Pancreas (tissue), 10 donors: ENCODE measurements at regions not wholly inside any gene's neighbourhood (a gene's known extent, or its start where the extent isn't known, plus 50 kb on each side); places are given as distances from the start of the nearest gene placed in this dataset.

Experiments
- ATAC-seq, 4 donors: fragments of 200-7000 bp; cut with Tn5 transposase; one replicate each; pipeline versions ENCODE4 v1.8.0 to v1.9.1; 2020; ENCODE audit warnings: mild to moderate bottlenecking in 4 of 4, moderate library complexity in 4 of 4
- DNase-seq, 6 donors: peaks; one replicate each; pipeline ENCODE4 v3.0.0-alpha.2; 2020
- FAIRE-seq: peaks from 2 replicates; lab custom pipeline; 2012; peaks lifted over from hg19 to GRCh38; lab: Jason Lieb, UNC
- H3K27ac ChIP-seq, 4 donors: fragments of 200-600 bp; sonication (generic); 1 replicate in 3 of 4; 2 replicates in 1 of 4; pipeline versions ENCODE4 v1.5.0 to v1.8.0; 2020
- H3K27me3 ChIP-seq, 4 donors: fragments of 200-600 bp; one replicate each; pipeline ENCODE4 v1.8.0; 2021
- H3K36me3 ChIP-seq, 3 donors: fragments of 200-600 bp; sonication (generic) in 1 of 3; one replicate each; pipeline versions ENCODE4 v1.5.0 to v1.8.0; 2020 to 2021
- H3K4me1 ChIP-seq, 3 donors: fragments of 200-600 bp; one replicate each; pipeline ENCODE4 v1.8.0; 2021
- H3K4me3 ChIP-seq, 4 donors: fragments of 200-600 bp; sonication (generic) in 2 of 4; one replicate each; pipeline versions ENCODE4 v1.5.0 to v1.8.0; 2020 to 2021
- H3K9me3 ChIP-seq, 4 donors: fragments of 200-600 bp; one replicate each; pipeline ENCODE4 v1.8.0; 2021
- CTCF ChIP-seq, 4 donors: fragments of 200-600 bp; sonication (generic) in 3 of 4; IDR thresholded peaks; one replicate each; pipeline versions ENCODE4 v1.5.0 to v1.8.0; 2021; ENCODE audit warnings: antibody characterized with exemption in 4 of 4
- WGBS, 2 donors: extraction: QIAGEN DNeasy Blood & Tissue Kit; methylation state at CpG; one replicate each; pipeline ENCODE4 v1.1.7; 2013; 5-methylcytosine and 5-hydroxymethylcytosine counted together
- intact Hi-C, 3 donors: fragments of 100-400 bp; cut with DNase I; formaldehyde crosslinking; loops; one replicate each; pipeline versions ENCODE4 v1.11.1 to v1.14.2; 2022
- donor health status: healthy with polysubstance abuse.
- donor health status: DM: no; HTN: no; CAD: no; lungs with moderate emphysema.
- donor health status: DM: no; HTN: no; CAD: no.
- donor health status: control.
- donor health status: control.
- donor health status: Bipolar disorder and iron deficiency.
- donor health status: DM: yes; HTN: yes; CAD: no.
- donor health status: DM: no; HTN: no; CAD: no.
- donor health status: DM: no; HTN: no; CAD: no.
- donor health status: DM: yes; HTN: yes; CAD: no.

DNA sequence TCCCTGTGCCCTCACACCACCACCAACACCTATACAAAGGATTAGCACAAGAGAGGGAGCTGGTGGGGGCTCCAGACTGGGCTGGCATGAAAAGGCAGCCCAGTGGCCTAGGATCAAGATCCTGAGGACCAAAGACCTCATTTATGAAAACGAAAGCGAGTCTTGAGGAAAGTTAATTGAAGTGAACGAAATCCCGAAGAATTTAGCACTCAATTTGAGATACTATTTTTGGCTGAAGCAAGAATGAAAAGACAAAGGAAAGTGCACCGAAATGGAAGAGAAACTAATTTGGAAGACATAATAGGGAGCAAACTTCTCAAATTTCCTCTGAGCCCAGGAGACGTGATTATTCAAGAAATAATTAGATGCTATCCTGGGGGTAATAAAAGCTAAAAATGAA, 68.7 kb upstream of the SLC6A11 start:
- TF ChIP-seq CTCF (IDR thresholded peaks at IDR 0.05): no peak
- WGBS, 2 donors: 59 to 71% methylated on average over 6 of the region's 6 CpGs
- Histone ChIP-seq H3K36me3 (no peaks in the 10 kb centered on the region), H3K9me3 (no peaks in the 10 kb centered on the region), H3K4me3 (no peak overlapping the region), H3K4me1 (no peaks in the 10 kb centered on the region), H3K27ac (no peak overlapping the region), H3K27me3 (peaks cover 0 to 6% (median 0%) of the 10 kb centered on the region in 4 donors)
- no peak for ATAC-seq
- no peak for FAIRE-seq
- intact Hi-C loops: loop anchor here in 1 of 3 donors (10.0 kb wide), 1 partner anchor 333 kb away; no protein-coding TSS in a partner anchor
- no peak for DNase-seq

DNA sequence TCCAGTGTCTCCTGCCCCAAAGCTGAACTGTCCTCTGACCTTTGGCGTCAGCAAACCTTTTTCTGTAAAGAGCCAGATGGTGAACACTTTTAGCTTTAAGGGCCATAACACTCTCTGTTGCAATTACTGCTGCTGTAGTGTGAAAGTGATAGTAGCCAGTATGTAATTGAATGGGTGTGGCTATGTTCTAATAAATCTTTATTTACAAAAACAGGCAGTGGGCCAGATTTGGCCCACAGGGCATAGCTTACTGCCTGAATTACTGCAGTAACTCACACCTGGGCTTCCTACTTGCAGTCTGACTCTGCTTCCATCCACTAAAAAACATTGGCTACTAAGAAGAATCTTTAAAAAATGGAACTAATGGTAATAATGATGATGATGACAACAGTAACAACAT, 68.0 kb upstream of the SLC6A11 start:
- Histone ChIP-seq H3K4me1 (no peaks in the 10 kb centered on the region), H3K36me3 (no peaks in the 10 kb centered on the region), H3K27me3 (peaks cover 0 to 6% (median 0%) of the 10 kb centered on the region in 4 donors), H3K27ac (no peak overlapping the region), H3K9me3 (no peaks in the 10 kb centered on the region), H3K4me3 (no peak overlapping the region)
- intact Hi-C loops: loop anchor here in 1 of 3 donors (10.0 kb wide), 1 partner anchor 333 kb away; no protein-coding TSS in a partner anchor
- DNase-seq (no peak), ATAC-seq (no peak), FAIRE-seq (no peak)
- WGBS, 2 donors: 36 to 42% methylated on average over 1 of the region's 1 CpG
- TF ChIP-seq CTCF (IDR thresholded peaks at IDR 0.05): no peak

- Histone ChIP-seq H3K27ac (no peak overlapping the region), H3K9me3 (no peaks in the 10 kb centered on the region), H3K4me3 (no peak overlapping the region), H3K36me3 (no peaks in the 10 kb centered on the region), H3K27me3 (peaks cover 0 to 6% (median 0%) of the 10 kb centered on the region in 4 donors), H3K4me1 (no peaks in the 10 kb centered on the region)
- peak in 3 of 4 donors; percentile 65 to 76 (median 65) for ATAC-seq
- peak in 3 of 6 donors; percentile 10 to 48 (median 34) for DNase-seq
- no peak for FAIRE-seq
- 5 to 7% methylated on average over 6 of the region's 6 CpGs for WGBS, 2 donors
- intact Hi-C loops: no loop called here
- no peak for TF ChIP-seq CTCF (IDR thresholded peaks at IDR 0.05)
Observed at GRCh38 chr3:10753964-10754363, 62.1 kb upstream of the SLC6A11 start.

DNA sequence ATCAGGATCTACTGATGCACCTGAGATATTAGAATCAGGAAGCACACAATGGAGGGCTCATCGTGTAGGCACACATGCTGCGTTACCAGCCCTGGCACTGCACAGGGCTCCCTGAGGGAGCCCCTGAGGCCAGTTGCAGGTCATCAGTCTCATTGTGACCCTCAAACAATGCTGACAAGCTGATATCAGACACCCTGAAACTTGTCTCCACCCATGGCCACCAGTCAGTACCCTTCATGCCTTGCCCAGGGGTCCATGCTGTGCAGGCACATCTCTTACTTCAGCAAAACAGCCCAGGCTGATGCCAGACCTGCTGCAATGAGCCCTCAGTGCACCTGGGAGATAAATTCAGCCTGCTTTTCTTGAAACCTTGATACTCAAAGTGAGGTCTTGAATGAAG, 59.5 kb upstream of the SLC6A11 start:
- no peaks in the 10 kb centered on the region for H3K36me3 ChIP-seq
- H3K9me3 ChIP-seq: no peaks in the 10 kb centered on the region
- no peak for TF ChIP-seq CTCF (IDR thresholded peaks at IDR 0.05)
- ATAC-seq (no peak), DNase-seq (no peak), FAIRE-seq (no peak)
- H3K27ac ChIP-seq: no peak overlapping the region
- H3K4me3 ChIP-seq: no peak overlapping the region
- WGBS, 2 donors: 45 to 64% methylated on average over 2 of the region's 2 CpGs
- no peaks in the 10 kb centered on the region for H3K4me1 ChIP-seq
- peaks cover 0 to 6% (median 0%) of the 10 kb centered on the region in 4 donors for H3K27me3 ChIP-seq
- intact Hi-C loops: no loop called here

DNA sequence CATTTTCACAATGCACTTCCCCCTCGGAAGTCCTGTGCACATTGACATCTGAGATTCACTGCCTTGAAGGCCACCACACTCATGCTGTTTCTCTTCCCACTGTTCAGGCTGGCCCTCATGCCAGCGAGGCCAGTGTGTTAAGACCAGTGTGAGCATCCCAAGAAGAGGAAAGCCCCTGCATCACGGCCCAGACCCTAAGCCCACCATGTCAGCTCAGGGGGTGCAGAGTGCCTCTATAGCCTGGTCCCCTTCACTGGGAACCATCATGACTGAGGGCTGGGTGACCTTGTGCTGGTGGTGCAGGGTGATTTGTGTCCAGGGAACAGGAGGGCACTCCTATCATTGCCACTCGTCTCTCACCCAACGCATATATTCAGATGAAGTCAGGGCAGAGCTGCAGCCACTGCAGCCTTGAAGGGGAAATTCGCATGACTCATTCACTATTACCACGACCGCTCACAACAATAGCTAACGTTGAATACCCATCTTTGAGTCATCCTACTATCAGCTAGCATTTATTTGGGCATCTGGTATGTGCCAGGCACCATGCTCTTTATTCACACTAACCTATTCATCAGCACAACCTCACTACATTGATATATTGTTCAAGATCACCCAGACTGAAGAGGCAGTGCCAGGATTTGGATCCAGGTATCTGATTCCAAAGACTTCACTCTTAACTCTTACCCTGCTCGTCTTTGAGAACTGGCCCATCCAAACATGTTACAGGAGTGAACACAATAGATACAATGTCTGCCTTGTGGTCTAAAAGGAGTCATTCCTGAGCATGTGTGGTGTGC, 58.8 kb upstream of the SLC6A11 start:
- DNase-seq (no peak), ATAC-seq (no peak), FAIRE-seq (no peak)
- H3K27me3 ChIP-seq: peaks cover 0 to 6% (median 0%) of the 10 kb centered on the region in 4 donors
- intact Hi-C loops: no loop called here
- H3K36me3 ChIP-seq: no peaks in the 10 kb centered on the region
- no peak overlapping the region for H3K4me3 ChIP-seq
- no peak for TF ChIP-seq CTCF (IDR thresholded peaks at IDR 0.05)
- 29 to 35% methylated on average over 10 of the region's 10 CpGs for WGBS, 2 donors
- no peaks in the 10 kb centered on the region for H3K4me1 ChIP-seq
- no peak overlapping the region for H3K27ac ChIP-seq
- H3K9me3 ChIP-seq: no peaks in the 10 kb centered on the region
